CD14-positive monocyte (primary cell): ENCODE measurements at regions not wholly inside any gene's neighbourhood (a gene's known extent, or its start where the extent isn't known, plus 50 kb on each side); places are given as distances from the start of the nearest gene placed in this dataset.

Experiments used
- DNase-seq, 3 donors: peaks; one replicate each; pipeline ENCODE4 v3.0.0-alpha.2; 2011 to 2022
- H2AFZ ChIP-seq: 2 replicates; pipeline ENCODE4 v1.6.0; 2012; ENCODE audit warnings: mild to moderate bottlenecking, low read depth, low read length, inconsistent platforms; ENCODE audit not compliant: insufficient read depth, poor library complexity, severe bottlenecking
- H3K27ac ChIP-seq, 2 donors: 1 replicate in 1 of 2; 2 replicates in 1 of 2; pipeline ENCODE4 v1.5.1; 2012 to 2013; ENCODE audit warnings: low read length in 2 of 2, control low read depth in 1 of 2, inconsistent platforms in 1 of 2, low read depth in 1 of 2, mild to moderate bottlenecking in 1 of 2
- H3K27me3 ChIP-seq, 2 donors: one replicate each; pipeline versions ENCODE4 v1.6.0 to v1.6.1; 2011 to 2013; ENCODE audit warnings: low read length in 2 of 2; ENCODE audit not compliant: control insufficient read depth in 2 of 2, insufficient read depth in 2 of 2
- H3K36me3 ChIP-seq, 2 donors: replicated peaks in 1 of 2; 1 replicate in 1 of 2; 2 replicates in 1 of 2; pipeline versions ENCODE4 v1.5.1 to v1.6.1; 2012 to 2013; ENCODE audit warnings: low read length in 2 of 2, control low read depth in 1 of 2, inconsistent platforms in 1 of 2, mild to moderate bottlenecking in 1 of 2; ENCODE audit not compliant: insufficient read depth in 2 of 2, control insufficient read depth in 1 of 2
- H3K4me1 ChIP-seq, 2 donors: 1 replicate in 1 of 2; 2 replicates in 1 of 2; pipeline versions ENCODE4 v1.5.1 to v1.6.1; 2012 to 2013; ENCODE audit warnings: low read length in 2 of 2, control low read depth in 1 of 2, inconsistent platforms in 1 of 2, mild to moderate bottlenecking in 1 of 2, moderate library complexity in 1 of 2; ENCODE audit not compliant: insufficient read depth in 2 of 2, control insufficient read depth in 1 of 2
- H3K4me2 ChIP-seq: replicated peaks from 2 replicates; pipeline ENCODE3; 2012; ENCODE audit warnings: low read length, moderate library complexity, mild to moderate bottlenecking; ENCODE audit not compliant: poor library complexity, severe bottlenecking; ENCODE audit errors: extremely low read depth
- H3K4me3 ChIP-seq, 3 experiments: fragments of 200-600 bp in 1 of 3; sonication (generic) in 1 of 3; replicated peaks in 1 of 3; 1 replicate in 2 of 3; 2 replicates in 1 of 3; pipeline ENCODE4 v1.5.1; 2011 to 2013; ENCODE audit warnings: low read length in 3 of 3, mild to moderate bottlenecking in 3 of 3, control low read depth in 2 of 3, low read depth in 2 of 3, inconsistent platforms in 1 of 3, moderate library complexity in 1 of 3
- H3K79me2 ChIP-seq: 2 replicates; pipeline ENCODE4 v1.6.0; 2012; ENCODE audit warnings: mild to moderate bottlenecking, control low read depth, inconsistent platforms, low read length, moderate library complexity; ENCODE audit not compliant: insufficient read depth
- H3K9ac ChIP-seq: 2 replicates; pipeline ENCODE4 v1.6.0; 2017; ENCODE audit warnings: low read length, mild to moderate bottlenecking; ENCODE audit not compliant: insufficient read depth, poor library complexity, severe bottlenecking
- H3K9me3 ChIP-seq, 2 donors: replicated peaks in 1 of 2; 1 replicate in 1 of 2; 2 replicates in 1 of 2; pipeline versions ENCODE4 v1.5.1 to v1.6.1; 2012 to 2013; ENCODE audit warnings: low read length in 2 of 2, control low read depth in 1 of 2; ENCODE audit not compliant: control insufficient read depth in 1 of 2, insufficient read depth in 1 of 2
- H4K20me1 ChIP-seq: 2 replicates; pipeline ENCODE4 v1.6.0; 2012; ENCODE audit warnings: mild to moderate bottlenecking, low read length, control low read depth, moderate library complexity; ENCODE audit not compliant: insufficient read depth
- H3K27ac Mint-ChIP-seq, 7 donors: one replicate each; pipeline ENCODE4 v1.8.0; 2020; ENCODE audit warnings: mild to moderate bottlenecking in 7 of 7, mixed read lengths in 7 of 7, moderate library complexity in 6 of 7, inconsistent platforms in 2 of 7
- H3K27me3 Mint-ChIP-seq, 3 donors: one replicate each; pipeline ENCODE4 v1.8.0; 2021 to 2022; ENCODE audit warnings: low read depth in 3 of 3, mild to moderate bottlenecking in 3 of 3, mixed read lengths in 3 of 3, moderate library complexity in 3 of 3, inconsistent platforms in 1 of 3
- H3K36me3 Mint-ChIP-seq, 2 donors: one replicate each; pipeline ENCODE4 v1.8.0; 2020; ENCODE audit warnings: mixed read lengths in 2 of 2, inconsistent platforms in 1 of 2, mild to moderate bottlenecking in 1 of 2
- H3K4me1 Mint-ChIP-seq: one replicate; pipeline ENCODE4 v1.8.0; 2020; ENCODE audit warnings: mild to moderate bottlenecking, mixed read lengths
- H3K4me3 Mint-ChIP-seq, 2 donors: one replicate each; pipeline ENCODE4 v1.8.0; 2020; ENCODE audit warnings: mild to moderate bottlenecking in 2 of 2, mixed read lengths in 2 of 2, moderate library complexity in 1 of 2
- H3K9me3 Mint-ChIP-seq, 7 donors: one replicate each; pipeline ENCODE4 v1.8.0; 2020 to 2022; ENCODE audit warnings: mixed read lengths in 7 of 7, mild to moderate bottlenecking in 6 of 7, moderate library complexity in 6 of 7, inconsistent platforms in 2 of 7
- CTCF ChIP-seq: fragments of 200-600 bp; IDR thresholded peaks from one replicate; pipeline ENCODE4 v1.8.0; 2022; ENCODE audit warnings: antibody characterized with exemption, mild to moderate bottlenecking
- WGBS: methylation state at CpG from one replicate; pipeline ENCODE4 v1.1.5; 2013; ENCODE audit warnings: missing lambda C conversion rate; ENCODE audit not compliant: insufficient coverage; 5-methylcytosine and 5-hydroxymethylcytosine counted together
- intact Hi-C, 2 donors: fragments of 100-400 bp; cut with micrococcal nuclease; formaldehyde crosslinking; loops; one replicate each; pipeline versions ENCODE4 v1.15.0 to v1.15.1; 2023

- intact Hi-C loops = no loop called here
- Mint-ChIP-seq H3K27ac (no peak overlapping the region), H3K27me3 (peaks cover 7 to 10% (median 7%) of the 10 kb centered on the region in 3 donors), H3K4me3 (no peak overlapping the region), H3K4me1 (no peaks in the 10 kb centered on the region), H3K9me3 (peaks cover 0 to 3% (median 0%) of the 10 kb centered on the region in 7 donors), H3K36me3 (no peaks in the 10 kb centered on the region)
- Histone ChIP-seq H2AFZ (no peak overlapping the region), H3K4me3 (no peak overlapping the region), H3K4me1 (no peaks in the 10 kb centered on the region), H3K36me3 (no peaks in the 10 kb centered on the region), H3K79me2 (no peaks in the 10 kb centered on the region), H3K27ac (no peak overlapping the region), H3K27me3 (no peaks in the 10 kb centered on the region), H3K9me3 (no peaks in the 10 kb centered on the region), H3K4me2 (no peak overlapping the region), H4K20me1 (no peaks in the 10 kb centered on the region), H3K9ac (no peak overlapping the region)
- no peak for TF ChIP-seq CTCF
- no peak for DNase-seq
- 97% methylated on average over 4 of the region's 5 CpGs for WGBS
Measured at GRCh38 chr2:21270708-21271122, 146.9 kb downstream of the TDRD15 start.

- 83% methylated on average over 14 of the region's 15 CpGs for WGBS
Measured at GRCh38 chr2:21276163-21276562, 152.4 kb downstream of the TDRD15 start.

More at GRCh38 chr2:21276163-21276562, 152.4 kb downstream of the TDRD15 start:
- H3K4me1 ChIP-seq = no peaks in the 10 kb centered on the region
- intact Hi-C loops = no loop called here
- no peaks in the 10 kb centered on the region for H3K36me3 ChIP-seq
- no peaks in the 10 kb centered on the region for H3K9me3 ChIP-seq
- no peaks in the 10 kb centered on the region for H3K4me1 Mint-ChIP-seq
- TF ChIP-seq CTCF = no peak
- no peaks in the 10 kb centered on the region for H3K36me3 Mint-ChIP-seq
- H3K27ac Mint-ChIP-seq = no peak overlapping the region
- H3K4me3 ChIP-seq = no peak overlapping the region
- H2AFZ ChIP-seq = no peak overlapping the region
- no peaks in the 10 kb centered on the region for H4K20me1 ChIP-seq
- no peak overlapping the region for H3K4me3 Mint-ChIP-seq
- H3K27me3 Mint-ChIP-seq = peaks cover 9 to 16% (median 15%) of the 10 kb centered on the region in 3 donors
- no peak overlapping the region for H3K9ac ChIP-seq
- no peak overlapping the region for H3K27ac ChIP-seq
- no peaks in the 10 kb centered on the region for H3K27me3 ChIP-seq
- H3K9me3 Mint-ChIP-seq = no peaks in the 10 kb centered on the region
- no peak overlapping the region for H3K4me2 ChIP-seq
- no peaks in the 10 kb centered on the region for H3K79me2 ChIP-seq
- no peak for DNase-seq
